Astrocyte of the spinal cord (primary cell): ENCODE measurements at regions not wholly inside any gene's neighbourhood (a gene's known extent, or its start where the extent isn't known, plus 50 kb on each side); places are given as distances from the start of the nearest gene placed in this dataset.

Source experiments
- DNase-seq: peaks from one replicate; pipeline ENCODE4 v3.0.0; 2011; ENCODE audit warnings: low read depth, low spot score
- H3K4me3 ChIP-seq: 2 replicates; pipeline ENCODE4 v1.5.1; 2011; ENCODE audit warnings: low read depth, mild to moderate bottlenecking, low read length, moderate library complexity
- in situ Hi-C: cut with HindIII; loops from 2 replicates; pipeline ENCODE4 v1.10.0; 2017; ENCODE audit warnings: low sequenced_read_pairs
- TF ChIP-seq, protein P1 (sequence below): IDR thresholded peaks from 2 replicates; pipeline ENCODE4 v1.5.1; 2012; ENCODE audit warnings: low read depth, mild to moderate bottlenecking, low read length, inconsistent platforms

DNA sequence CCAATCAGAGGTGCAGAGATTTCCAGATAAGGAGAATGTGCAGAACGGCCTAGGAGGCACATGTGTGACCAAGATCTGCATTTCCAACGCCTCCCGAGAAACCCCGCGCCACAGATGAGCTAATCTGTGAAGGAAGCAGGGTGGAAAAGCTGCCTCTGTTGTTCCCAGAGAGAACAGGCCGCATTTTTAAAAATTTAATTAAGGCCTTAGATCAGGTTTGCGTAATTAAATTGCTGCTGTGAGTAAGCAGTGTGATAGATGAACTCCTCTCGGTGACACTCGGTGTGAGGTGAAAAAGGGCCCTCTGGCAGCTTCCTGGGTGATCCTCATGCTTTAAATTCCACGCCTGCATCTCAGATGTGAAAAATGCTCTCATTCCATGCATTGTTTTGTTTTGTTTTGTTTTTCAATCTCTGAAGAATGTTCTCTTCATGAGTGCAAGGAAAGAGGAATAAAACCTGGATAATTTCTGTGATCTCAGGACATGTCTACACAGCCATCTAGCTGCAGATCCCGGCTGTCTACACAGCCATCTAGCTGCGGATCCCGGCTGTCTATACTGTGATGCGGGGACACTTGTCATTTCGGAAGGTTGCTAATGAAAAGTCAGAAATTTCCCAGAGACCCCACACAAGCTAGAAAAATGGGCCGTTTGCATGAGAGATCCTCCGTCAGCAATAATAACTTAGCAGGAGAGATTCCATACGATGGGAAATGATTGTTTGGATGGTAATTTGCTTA, 1398.9 kb downstream of the BRD1 start:
- H3K4me3 ChIP-seq: no peak overlapping the region
- in situ Hi-C loops: no loop called here
- DNase-seq: no peak
- TF ChIP-seq, protein P1, sequence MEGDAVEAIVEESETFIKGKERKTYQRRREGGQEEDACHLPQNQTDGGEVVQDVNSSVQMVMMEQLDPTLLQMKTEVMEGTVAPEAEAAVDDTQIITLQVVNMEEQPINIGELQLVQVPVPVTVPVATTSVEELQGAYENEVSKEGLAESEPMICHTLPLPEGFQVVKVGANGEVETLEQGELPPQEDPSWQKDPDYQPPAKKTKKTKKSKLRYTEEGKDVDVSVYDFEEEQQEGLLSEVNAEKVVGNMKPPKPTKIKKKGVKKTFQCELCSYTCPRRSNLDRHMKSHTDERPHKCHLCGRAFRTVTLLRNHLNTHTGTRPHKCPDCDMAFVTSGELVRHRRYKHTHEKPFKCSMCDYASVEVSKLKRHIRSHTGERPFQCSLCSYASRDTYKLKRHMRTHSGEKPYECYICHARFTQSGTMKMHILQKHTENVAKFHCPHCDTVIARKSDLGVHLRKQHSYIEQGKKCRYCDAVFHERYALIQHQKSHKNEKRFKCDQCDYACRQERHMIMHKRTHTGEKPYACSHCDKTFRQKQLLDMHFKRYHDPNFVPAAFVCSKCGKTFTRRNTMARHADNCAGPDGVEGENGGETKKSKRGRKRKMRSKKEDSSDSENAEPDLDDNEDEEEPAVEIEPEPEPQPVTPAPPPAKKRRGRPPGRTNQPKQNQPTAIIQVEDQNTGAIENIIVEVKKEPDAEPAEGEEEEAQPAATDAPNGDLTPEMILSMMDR: no peak

DNA sequence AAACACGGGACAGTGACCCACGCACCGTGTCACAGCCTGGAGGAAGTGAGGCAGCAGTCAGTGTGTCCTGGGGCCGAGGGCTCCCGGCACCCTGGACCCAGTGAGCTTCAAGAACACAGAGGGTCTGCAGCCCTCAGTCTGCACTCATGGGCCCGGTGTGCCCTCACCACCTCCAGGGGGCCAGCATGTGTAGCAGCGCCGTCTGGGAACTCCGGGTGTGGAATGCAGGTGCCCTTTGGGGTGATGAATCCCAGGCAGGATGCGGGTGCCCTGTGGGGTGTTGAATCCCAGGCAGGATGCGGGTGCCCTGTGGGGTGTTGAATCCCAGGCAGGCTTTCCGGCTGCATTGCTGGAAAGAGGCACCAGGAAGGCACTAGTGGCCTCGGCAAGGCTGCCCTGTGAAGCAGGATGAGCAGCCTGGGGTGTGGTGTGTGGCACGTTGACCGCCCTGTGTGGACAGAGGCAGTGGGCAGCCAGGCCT, 1399.9 kb downstream of the BRD1 start:
- TF ChIP-seq, protein P1: no peak
- DNase-seq: no peak
- no peak overlapping the region for H3K4me3 ChIP-seq
- in situ Hi-C loops: no loop called here

DNA sequence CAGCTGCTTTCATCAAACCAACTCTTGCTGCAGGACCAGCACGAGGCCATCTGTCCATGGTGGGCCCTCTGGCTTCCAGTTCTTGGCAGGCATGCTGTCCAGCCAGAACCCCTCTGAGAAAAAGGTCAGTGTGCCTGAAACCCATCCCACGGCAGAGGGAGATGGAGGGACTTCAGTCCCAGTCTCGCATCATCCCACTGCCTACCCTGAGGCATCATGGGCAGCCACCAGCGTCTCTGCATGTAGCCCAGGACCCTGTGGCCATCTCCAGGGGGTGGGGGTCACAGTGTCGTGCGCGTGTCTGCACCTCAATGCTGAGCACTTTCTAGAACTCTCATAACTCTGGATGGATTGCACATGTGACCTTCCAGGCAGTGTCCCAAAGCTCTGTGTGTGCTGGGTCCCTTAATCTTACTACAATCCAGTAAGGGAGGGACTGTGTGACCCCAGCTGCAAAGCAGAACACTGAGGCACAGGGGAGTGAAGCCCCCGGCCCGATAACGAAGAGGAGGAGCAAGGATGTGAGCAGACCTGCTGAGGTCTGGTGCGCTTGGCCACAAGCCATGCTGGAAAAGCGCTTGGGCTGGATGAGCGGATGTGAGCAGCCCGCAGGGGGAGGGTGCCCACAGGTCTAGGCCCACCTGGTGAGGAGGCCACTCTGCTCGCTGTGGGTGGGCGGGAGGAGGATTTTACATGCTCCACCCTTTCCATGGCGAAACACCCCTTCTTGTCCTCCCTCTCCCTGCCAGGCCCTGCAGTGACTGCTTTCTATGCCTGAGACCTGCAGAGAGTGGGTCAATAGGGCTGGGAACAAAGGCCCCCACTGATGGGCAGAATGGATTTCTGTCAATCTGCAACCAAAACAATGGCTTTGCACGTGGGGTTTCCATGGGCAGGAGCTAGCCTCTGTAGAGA, 1401.0 kb downstream of the BRD1 start:
- DNase-seq: no peak
- in situ Hi-C loops: no loop called here
- TF ChIP-seq, protein P1: no peak
- H3K4me3 ChIP-seq: no peak overlapping the region

DNA sequence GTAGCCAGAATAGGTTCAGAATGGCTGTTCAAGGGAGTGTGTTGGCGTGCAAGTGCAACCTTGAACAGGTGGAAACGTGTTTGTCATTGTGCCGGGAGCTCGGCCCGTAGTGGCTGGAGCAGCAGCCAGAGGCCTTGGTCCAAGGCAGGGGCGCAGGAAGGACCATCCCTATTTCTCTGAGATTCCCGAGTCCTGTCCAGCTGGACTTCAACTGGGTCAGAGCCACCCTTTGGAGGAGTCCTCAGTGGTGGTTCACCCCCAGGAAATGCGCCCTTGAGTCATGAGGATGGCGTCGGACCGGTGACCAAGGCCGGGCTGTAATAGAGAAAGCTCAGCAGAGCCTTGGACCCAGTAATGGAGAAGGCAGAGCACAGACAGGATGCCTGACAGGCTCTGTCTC, 1402.0 kb downstream of the BRD1 start:
- in situ Hi-C loops: no loop called here
- TF ChIP-seq, protein P1: no peak
- no peak overlapping the region for H3K4me3 ChIP-seq
- DNase-seq: no peak

DNA sequence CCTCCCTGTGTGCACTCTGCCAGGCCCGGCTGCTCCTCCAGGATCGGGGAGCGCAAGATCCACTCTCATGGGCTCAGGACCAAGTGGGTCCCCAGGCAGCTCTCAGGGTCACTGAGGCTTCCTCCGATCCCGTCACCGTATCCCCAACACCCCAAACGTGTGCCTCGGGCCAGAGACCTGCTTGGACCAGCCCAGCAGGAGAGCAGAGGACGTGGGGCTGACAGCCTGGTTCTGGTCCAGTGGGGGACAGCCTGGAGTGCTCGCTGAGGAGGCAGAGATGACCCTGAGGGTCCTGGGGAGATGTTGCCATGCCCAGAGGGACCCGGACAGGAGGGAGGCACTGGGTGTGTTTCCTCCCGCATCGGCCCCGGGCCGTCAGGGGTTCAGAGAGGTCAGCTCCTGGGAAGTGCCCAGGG, 1402.6 kb downstream of the BRD1 start:
- H3K4me3 ChIP-seq: no peak overlapping the region
- DNase-seq: no peak
- in situ Hi-C loops: no loop called here
- TF ChIP-seq, protein P1: no peak

DNA sequence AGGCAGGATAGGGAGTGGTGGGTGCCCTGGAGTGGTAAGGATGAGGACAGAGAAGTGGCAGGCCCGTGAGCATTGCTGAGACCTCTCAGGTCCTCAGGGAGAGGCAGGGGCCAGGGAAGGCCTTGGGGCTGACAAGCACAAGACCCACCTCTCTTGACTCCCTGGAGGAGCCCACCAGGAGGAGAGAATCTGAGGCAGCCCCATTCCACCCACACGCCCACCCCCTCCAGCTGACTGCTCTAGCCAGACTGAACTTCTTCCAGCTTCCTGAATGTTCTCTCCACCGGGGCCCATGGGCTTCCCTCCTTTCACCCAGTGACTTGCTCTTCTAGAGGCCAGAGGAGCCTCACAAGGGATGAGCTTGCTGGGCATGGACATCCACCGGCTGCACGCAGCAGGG, 1403.0 kb downstream of the BRD1 start:
- no peak for DNase-seq
- no peak overlapping the region for H3K4me3 ChIP-seq
- in situ Hi-C loops: no loop called here
- TF ChIP-seq, protein P1: no peak
